ENCODE measurements at regions not wholly inside any gene's neighbourhood (a gene's known extent, or its start where the extent isn't known, plus 50 kb on each side); places are given as distances from the start of the nearest gene placed in this dataset.

DNA sequence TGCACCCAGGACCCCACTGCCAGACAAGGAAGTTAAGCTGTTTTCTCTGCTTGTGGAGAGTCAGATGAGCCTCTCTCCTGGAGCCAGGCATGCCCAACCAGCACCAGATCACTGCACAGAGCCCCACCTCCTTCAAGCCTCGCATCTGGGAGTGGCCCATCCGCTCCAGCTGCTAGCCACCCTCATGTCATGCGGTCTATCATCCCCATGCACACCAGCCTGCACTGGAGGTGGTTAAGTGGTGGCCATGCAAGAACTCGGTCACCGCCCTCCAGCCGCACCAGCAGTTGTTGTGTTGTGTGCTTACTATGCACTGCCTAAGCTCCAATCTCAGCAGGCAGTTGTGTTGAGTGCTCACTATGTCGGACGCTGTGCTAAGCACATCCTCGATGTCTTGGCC lies 177.9 kb upstream of the SLC14A2 start:
- Histone ChIP-seq H3K27me3 (replicated peaks; ENCODE audit: insufficient read depth, low read depth, low read length, poor library complexity) (no peaks in the 10 kb centered on the region), H3K9me3 (ENCODE audit: low read depth, low read length, poor library complexity, severe bottlenecking) (no peaks in the 10 kb centered on the region), H3K27ac (ENCODE audit: low read depth, low read length, poor library complexity, severe bottlenecking) (no peak overlapping the region), H3K4me1 (ENCODE audit: insufficient read depth, low read length, poor library complexity, severe bottlenecking) (no peaks in the 10 kb centered on the region), H3K4me3 (ENCODE audit: low read depth, low read length, poor library complexity, severe bottlenecking) (no peak overlapping the region), H3K36me3 (ENCODE audit: insufficient read depth, low read length, poor library complexity, severe bottlenecking) (no peaks in the 10 kb centered on the region)
- TF ChIP-seq EZH2 (IDR thresholded peaks at IDR 0.05; ENCODE audit: borderline replicate concordance, low read depth, low read length, poor library complexity, severe bottlenecking), result no peak
- no peak for TF ChIP-seq CTCF (conservative IDR thresholded peaks at IDR 0.05; ENCODE audit: low read depth, low read length)
- ChIA-PET POLR2A (ENCODE audit: low non-redundant PET) (no interaction called here), CTCF (no interaction called here)
- intact Hi-C loops (cut with micrococcal nuclease; ENCODE audit: unreplicated experiment), result no loop called here
- no TSS peak for BruUV-seq (replicated peaks)
- DNase-seq (ENCODE audit: low spot score), result no peak

DNA sequence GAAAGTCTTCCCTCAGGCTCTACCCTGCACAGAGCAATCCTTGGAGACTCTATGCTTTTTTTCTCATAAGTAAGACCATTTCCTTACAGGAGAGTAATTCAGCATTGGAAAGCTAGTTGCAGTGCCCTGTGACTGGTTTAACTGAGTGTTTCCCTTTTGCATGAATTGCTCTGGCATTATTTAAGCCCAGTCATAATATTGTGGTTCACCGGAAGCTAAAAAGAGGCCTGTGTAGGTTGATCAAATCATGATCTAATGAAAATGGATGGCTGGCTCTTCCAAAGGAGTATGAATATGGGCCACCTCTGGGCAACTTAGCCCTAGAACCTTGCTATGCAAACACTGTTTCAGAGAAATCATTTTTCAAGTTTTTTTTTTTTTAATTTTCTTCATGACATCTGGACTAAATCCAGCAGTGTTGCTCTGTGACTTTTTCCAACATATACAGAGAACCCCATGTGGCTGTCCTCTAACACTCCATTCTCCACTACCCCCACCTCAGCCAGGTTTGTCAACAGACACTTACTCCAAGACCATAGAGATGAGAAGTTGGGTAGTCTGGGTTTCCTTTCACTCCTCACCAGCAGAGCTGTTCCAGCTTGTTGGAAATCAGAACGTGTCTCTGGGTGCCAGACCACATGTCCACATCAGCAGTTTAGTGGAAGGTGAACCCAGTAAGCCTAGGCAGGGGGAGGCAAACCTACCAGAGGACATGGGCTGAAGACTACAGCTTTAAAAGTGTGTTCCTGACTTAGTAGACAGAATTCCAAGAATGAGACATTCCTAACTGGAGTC lies 175.2 kb upstream of the SLC14A2 start:
- Histone ChIP-seq H3K27ac (ENCODE audit: low read depth, low read length, poor library complexity, severe bottlenecking) (no peak overlapping the region), H3K36me3 (ENCODE audit: insufficient read depth, low read length, poor library complexity, severe bottlenecking) (no peaks in the 10 kb centered on the region), H3K4me1 (ENCODE audit: insufficient read depth, low read length, poor library complexity, severe bottlenecking) (no peaks in the 10 kb centered on the region), H3K4me3 (ENCODE audit: low read depth, low read length, poor library complexity, severe bottlenecking) (no peak overlapping the region), H3K9me3 (ENCODE audit: low read depth, low read length, poor library complexity, severe bottlenecking) (no peaks in the 10 kb centered on the region), H3K27me3 (replicated peaks; ENCODE audit: insufficient read depth, low read depth, low read length, poor library complexity) (no peaks in the 10 kb centered on the region)
- intact Hi-C loops (cut with micrococcal nuclease; ENCODE audit: unreplicated experiment), result no loop called here
- no TSS peak for BruUV-seq (replicated peaks)
- CTCF ChIA-PET, result no interaction called here
- POLR2A ChIA-PET (ENCODE audit: low non-redundant PET), result no interaction called here
- TF ChIP-seq CTCF (conservative IDR thresholded peaks at IDR 0.05; ENCODE audit: low read depth, low read length) (no peak), EZH2 (IDR thresholded peaks at IDR 0.05; ENCODE audit: borderline replicate concordance, low read depth, low read length, poor library complexity, severe bottlenecking) (no peak)
- no peak for DNase-seq (ENCODE audit: low spot score)

DNA sequence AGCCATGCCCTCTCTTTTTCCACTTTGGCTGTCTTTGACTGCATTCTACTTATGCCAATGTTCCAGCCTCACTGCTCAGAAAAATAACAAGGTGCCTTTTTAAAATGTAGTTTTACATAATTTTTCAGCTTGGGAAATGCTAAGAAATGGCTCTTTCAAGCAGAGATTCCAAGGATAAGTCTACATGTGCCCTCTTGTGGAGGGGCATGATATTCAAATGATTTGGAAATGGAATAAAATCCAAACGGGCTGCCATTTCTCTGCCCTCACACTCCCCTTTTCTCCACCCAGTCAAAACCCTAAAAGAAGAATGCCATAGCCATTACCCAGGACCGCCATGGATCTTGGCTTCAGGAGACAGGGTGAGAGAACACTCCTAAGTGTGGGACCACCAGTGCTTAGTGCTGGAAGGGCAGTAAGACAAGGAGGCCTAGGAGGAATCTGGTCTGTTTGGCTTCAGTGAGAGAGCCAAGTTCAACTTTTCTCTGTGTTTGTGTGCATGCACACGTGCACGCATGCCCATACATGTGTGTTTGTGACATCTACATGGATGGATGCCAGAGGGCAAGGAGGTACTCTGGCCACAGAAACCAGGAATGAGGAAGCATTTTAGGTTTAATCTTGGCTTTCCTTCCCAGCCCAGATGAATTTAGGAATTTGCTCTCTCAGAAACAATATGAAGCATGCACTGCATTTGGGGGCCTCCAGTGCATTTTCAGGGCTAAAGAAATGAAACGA lies 174.0 kb upstream of the SLC14A2 start:
- no TSS peak for BruUV-seq (replicated peaks)
- intact Hi-C loops (cut with micrococcal nuclease; ENCODE audit: unreplicated experiment), result no loop called here

More for the DNA sequence above, 174.0 kb upstream of the SLC14A2 start:
- no peaks in the 10 kb centered on the region for H3K36me3 ChIP-seq (ENCODE audit: insufficient read depth, low read length, poor library complexity, severe bottlenecking)
- DNase-seq (ENCODE audit: low spot score), result peak; percentile 6
- TF ChIP-seq EZH2 (IDR thresholded peaks at IDR 0.05; ENCODE audit: borderline replicate concordance, low read depth, low read length, poor library complexity, severe bottlenecking) (no peak), CTCF (conservative IDR thresholded peaks at IDR 0.05; ENCODE audit: low read depth, low read length) (0 out of 2 replicates have a peak, but pooled peaks have one; percentile 30)
- no peak overlapping the region for H3K4me3 ChIP-seq (ENCODE audit: low read depth, low read length, poor library complexity, severe bottlenecking)
- H3K9me3 ChIP-seq (ENCODE audit: low read depth, low read length, poor library complexity, severe bottlenecking), result no peaks in the 10 kb centered on the region
- H3K27me3 ChIP-seq (replicated peaks; ENCODE audit: insufficient read depth, low read depth, low read length, poor library complexity), result no peaks in the 10 kb centered on the region
- POLR2A ChIA-PET (ENCODE audit: low non-redundant PET), result no interaction called here
- no peak overlapping the region for H3K27ac ChIP-seq (ENCODE audit: low read depth, low read length, poor library complexity, severe bottlenecking)
- CTCF ChIA-PET, result no interaction called here
- no peaks in the 10 kb centered on the region for H3K4me1 ChIP-seq (ENCODE audit: insufficient read depth, low read length, poor library complexity, severe bottlenecking)

Measured in A673 (cell line).